B cell (primary cell): ENCODE measurements at regions not wholly inside any gene's neighbourhood (a gene's known extent, or its start where the extent isn't known, plus 50 kb on each side); places are given as distances from the start of the nearest gene placed in this dataset.

Source experiments
- ATAC-seq: fragments of 200-7000 bp; cut with Tn5 transposase; one replicate; pipeline ENCODE4 v1.10.0; 2021; ENCODE audit warnings: low read depth, mild to moderate bottlenecking, moderate number of reproducible peaks, moderate library complexity
- CTCF ChIA-PET: fragments of 350-600 bp; sonication (Branson Sonifier 250); formaldehyde crosslinking; loops from one replicate; lab custom pipeline; 2021; ENCODE audit warnings: antibody characterized with exemption, inconsistent platforms; lab: Charles Lee
- POLR2A ChIA-PET: fragments of 350-600 bp; sonication (Branson Sonifier 250); formaldehyde crosslinking; loops from one replicate; lab custom pipeline; 2021; ENCODE audit warnings: antibody characterized with exemption; lab: Charles Lee
- DNase-seq: peaks from one replicate; pipeline ENCODE4 v3.0.0; 2013
- H2AFZ ChIP-seq: 2 replicates; pipeline ENCODE4 v1.6.1; 2012; ENCODE audit warnings: mild to moderate bottlenecking, low read depth, low read length; ENCODE audit not compliant: insufficient read depth, poor library complexity, severe bottlenecking
- H3K27ac ChIP-seq, 2 donors: 1 replicate in 1 of 2; 2 replicates in 1 of 2; pipeline ENCODE4 v1.5.1; 2012 to 2013; ENCODE audit warnings: low read length in 2 of 2, mild to moderate bottlenecking in 2 of 2, moderate library complexity in 1 of 2
- H3K27me3 ChIP-seq, 4 experiments: fragments of 200-600 bp in 1 of 4; sonication (generic) in 1 of 4; replicated peaks in 1 of 4; 1 replicate in 2 of 4; 2 replicates in 2 of 4; pipeline versions ENCODE4 v1.6.1 to v1.7.0; 2013 to 2016; ENCODE audit warnings: low read length in 3 of 4, mild to moderate bottlenecking in 2 of 4, mixed read lengths in 1 of 4, moderate library complexity in 1 of 4; ENCODE audit not compliant: insufficient read depth in 4 of 4, control insufficient read depth in 3 of 4; ENCODE audit errors: control extremely low read depth in 1 of 4
- H3K36me3 ChIP-seq, 2 experiments: replicated peaks in 1 of 2; 1 replicate in 1 of 2; 2 replicates in 1 of 2; pipeline versions ENCODE4 v1.6.1 to v1.7.1; 2013; ENCODE audit warnings: low read length in 1 of 2; ENCODE audit not compliant: insufficient read depth in 2 of 2, control insufficient read depth in 1 of 2; ENCODE audit errors: control extremely low read depth in 1 of 2, extremely low read depth in 1 of 2
- H3K4me1 ChIP-seq, 2 donors: fragments of 200-600 bp in 1 of 2; sonication (generic) in 1 of 2; 1 replicate in 1 of 2; 2 replicates in 1 of 2; pipeline versions ENCODE4 v1.5.1 to v1.6.1; 2013 to 2017; ENCODE audit warnings: low read length in 2 of 2; ENCODE audit not compliant: control insufficient read depth in 2 of 2, insufficient read depth in 2 of 2
- H3K4me2 ChIP-seq: replicated peaks from 2 replicates; pipeline ENCODE3; 2012; ENCODE audit warnings: mild to moderate bottlenecking, low read depth, low read length; ENCODE audit not compliant: poor library complexity, severe bottlenecking
- H3K4me3 ChIP-seq, 5 experiments: fragments of 200-600 bp in 1 of 5; sonication (generic) in 1 of 5; 1 replicate in 3 of 5; 2 replicates in 2 of 5; pipeline versions ENCODE4 v1.5.1 to v1.7.0; 2011 to 2016; ENCODE audit warnings: low read length in 4 of 5, mild to moderate bottlenecking in 4 of 5, low read depth in 2 of 5, control low read depth in 1 of 5, moderate library complexity in 1 of 5; ENCODE audit not compliant: insufficient read depth in 1 of 5; ENCODE audit errors: control extremely low read depth in 1 of 5, extremely low read depth in 1 of 5
- H3K79me2 ChIP-seq: fragments of 200-600 bp; sonication (generic); one replicate; pipeline ENCODE4 v1.6.0; 2016; ENCODE audit warnings: low read length; ENCODE audit not compliant: control insufficient read depth, insufficient read depth
- H3K9ac ChIP-seq: fragments of 200-600 bp; sonication (generic); 2 replicates; pipeline ENCODE4 v1.6.1; 2017; ENCODE audit warnings: mild to moderate bottlenecking, low read length, moderate library complexity
- H3K9me3 ChIP-seq, 3 donors: one replicate each; pipeline versions ENCODE4 v1.6.1 to v1.7.1; 2013; ENCODE audit warnings: low read length in 2 of 3; ENCODE audit not compliant: control insufficient read depth in 2 of 3, insufficient read depth in 1 of 3; ENCODE audit errors: control extremely low read depth in 1 of 3
- H4K20me1 ChIP-seq: 2 replicates; pipeline ENCODE4 v1.6.0; 2012; ENCODE audit warnings: mild to moderate bottlenecking, low read length; ENCODE audit not compliant: insufficient read depth, control insufficient read depth, poor library complexity, severe bottlenecking
- H3K27ac Mint-ChIP-seq: one replicate; pipeline ENCODE4 v1.8.0; 2021; ENCODE audit warnings: mixed read lengths
- H3K27me3 Mint-ChIP-seq: one replicate; pipeline ENCODE4 v1.8.0; 2021; ENCODE audit warnings: mixed read lengths
- H3K4me1 Mint-ChIP-seq: one replicate; pipeline ENCODE4 v1.8.0; 2021; ENCODE audit warnings: mixed read lengths
- H3K4me3 Mint-ChIP-seq: one replicate; pipeline ENCODE4 v1.8.0; 2021; ENCODE audit warnings: mixed read lengths
- H3K9me3 Mint-ChIP-seq: one replicate; pipeline ENCODE4 v1.8.0; 2022; ENCODE audit warnings: mixed read lengths; ENCODE audit not compliant: insufficient read depth
- EZH2 ChIP-seq: IDR thresholded peaks from 2 replicates; pipeline ENCODE4 v1.6.1; 2012; ENCODE audit warnings: borderline replicate concordance, low read depth, mild to moderate bottlenecking, moderate library complexity, low read length; ENCODE audit not compliant: insufficient read depth, poor library complexity, severe bottlenecking
- WGBS: methylation state at CpG from one replicate; pipeline ENCODE4 v1.1.5; 2013; ENCODE audit warnings: missing lambda C conversion rate; ENCODE audit not compliant: insufficient coverage; 5-methylcytosine and 5-hydroxymethylcytosine counted together
- intact Hi-C: fragments of 100-400 bp; cut with micrococcal nuclease; formaldehyde crosslinking; loops from one replicate; pipeline ENCODE4 v1.10.0; 2022
- TF ChIP-seq, protein P1 (sequence below): fragments of 200-600 bp; IDR thresholded peaks from one replicate; pipeline ENCODE4 v1.8.0; 2022; ENCODE audit warnings: antibody characterized with exemption, mild to moderate bottlenecking

DNA sequence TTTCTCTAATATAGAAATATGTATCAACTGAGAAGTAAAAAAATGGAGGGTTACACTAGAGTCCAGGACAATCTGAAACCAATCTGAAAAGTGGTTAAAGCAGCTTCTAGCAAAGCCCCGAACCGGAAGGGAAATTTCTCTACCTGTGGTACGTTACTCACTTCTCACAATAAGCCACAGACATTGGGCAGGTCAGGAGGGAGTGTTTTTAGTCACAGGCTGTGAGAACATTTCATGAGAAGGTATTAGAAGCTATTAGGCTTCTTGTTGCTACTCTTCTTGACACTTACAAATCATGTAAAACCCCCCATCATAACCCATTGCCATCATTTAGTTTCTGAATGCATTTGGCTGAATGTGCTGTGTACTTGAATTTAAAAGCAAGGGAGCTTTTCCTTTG is 120.9 kb downstream of the NUFIP1 start:
- Mint-ChIP-seq H3K9me3 (no peaks in the 10 kb centered on the region), H3K27ac (no peak overlapping the region), H3K4me1 (no peaks in the 10 kb centered on the region), H3K4me3 (no peak overlapping the region), H3K27me3 (peaks cover 3% of the 10 kb centered on the region)
- no peaks in the 10 kb centered on the region for H3K36me3 ChIP-seq
- intact Hi-C loops = no loop called here
- DNase-seq (no peak), ATAC-seq (no peak)
- no peak overlapping the region for H3K4me2 ChIP-seq
- H3K9ac ChIP-seq = no peak overlapping the region
- no peak overlapping the region for H3K4me3 ChIP-seq
- whole genome bisulfite sequencing = no CpG with 5 or more reads among the region's 3 CpGs
- H4K20me1 ChIP-seq = no peaks in the 10 kb centered on the region
- no peaks in the 10 kb centered on the region for H3K9me3 ChIP-seq
- no peaks in the 10 kb centered on the region for H3K4me1 ChIP-seq
- CTCF ChIA-PET = no interaction called here
- POLR2A ChIA-PET = no interaction called here
- no peak overlapping the region for H3K27ac ChIP-seq
- no peak overlapping the region for H2AFZ ChIP-seq
- TF ChIP-seq EZH2 = no peak
- TF ChIP-seq, protein P1, sequence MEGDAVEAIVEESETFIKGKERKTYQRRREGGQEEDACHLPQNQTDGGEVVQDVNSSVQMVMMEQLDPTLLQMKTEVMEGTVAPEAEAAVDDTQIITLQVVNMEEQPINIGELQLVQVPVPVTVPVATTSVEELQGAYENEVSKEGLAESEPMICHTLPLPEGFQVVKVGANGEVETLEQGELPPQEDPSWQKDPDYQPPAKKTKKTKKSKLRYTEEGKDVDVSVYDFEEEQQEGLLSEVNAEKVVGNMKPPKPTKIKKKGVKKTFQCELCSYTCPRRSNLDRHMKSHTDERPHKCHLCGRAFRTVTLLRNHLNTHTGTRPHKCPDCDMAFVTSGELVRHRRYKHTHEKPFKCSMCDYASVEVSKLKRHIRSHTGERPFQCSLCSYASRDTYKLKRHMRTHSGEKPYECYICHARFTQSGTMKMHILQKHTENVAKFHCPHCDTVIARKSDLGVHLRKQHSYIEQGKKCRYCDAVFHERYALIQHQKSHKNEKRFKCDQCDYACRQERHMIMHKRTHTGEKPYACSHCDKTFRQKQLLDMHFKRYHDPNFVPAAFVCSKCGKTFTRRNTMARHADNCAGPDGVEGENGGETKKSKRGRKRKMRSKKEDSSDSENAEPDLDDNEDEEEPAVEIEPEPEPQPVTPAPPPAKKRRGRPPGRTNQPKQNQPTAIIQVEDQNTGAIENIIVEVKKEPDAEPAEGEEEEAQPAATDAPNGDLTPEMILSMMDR = no peak
- no peaks in the 10 kb centered on the region for H3K27me3 ChIP-seq
- H3K79me2 ChIP-seq = no peaks in the 10 kb centered on the region

- no peaks in the 10 kb centered on the region for H3K9me3 Mint-ChIP-seq
- no peak overlapping the region for H3K4me2 ChIP-seq
These were observed 121.4 kb downstream of the NUFIP1 start for GRCh38 chr13:44867825-44868224.

More at GRCh38 chr13:44867825-44868224, 121.4 kb downstream of the NUFIP1 start:
- no peak overlapping the region for H2AFZ ChIP-seq
- POLR2A ChIA-PET = no interaction called here
- no peak for ATAC-seq
- 90% methylated on average over 2 of the region's 9 CpGs for WGBS
- no peak overlapping the region for H3K27ac ChIP-seq
- no peak overlapping the region for H3K9ac ChIP-seq
- H3K9me3 ChIP-seq = no peaks in the 10 kb centered on the region
- peaks cover 3% of the 10 kb centered on the region for H3K27me3 Mint-ChIP-seq
- no peaks in the 10 kb centered on the region for H3K36me3 ChIP-seq
- CTCF ChIA-PET = no interaction called here
- TF ChIP-seq, protein P1 = no peak
- no peak for TF ChIP-seq EZH2
- no peak overlapping the region for H3K4me3 Mint-ChIP-seq
- no peaks in the 10 kb centered on the region for H3K27me3 ChIP-seq
- H4K20me1 ChIP-seq = no peaks in the 10 kb centered on the region
- intact Hi-C loops = no loop called here
- H3K4me3 ChIP-seq = no peak overlapping the region
- H3K4me1 Mint-ChIP-seq = no peaks in the 10 kb centered on the region
- H3K27ac Mint-ChIP-seq = no peak overlapping the region
- DNase-seq = no peak
- no peaks in the 10 kb centered on the region for H3K79me2 ChIP-seq
- H3K4me1 ChIP-seq = no peaks in the 10 kb centered on the region
